GM18517 (cell line): ENCODE measurements at regions not wholly inside any gene's neighbourhood (a gene's known extent, or its start where the extent isn't known, plus 50 kb on each side); places are given as distances from the start of the nearest gene placed in this dataset.

ENCODE experiments used
- ATAC-seq: cut with Tn5 transposase; IDR thresholded peaks from one replicate; pipeline ENCODE4 v1.9.1; 2021; ENCODE audit warnings: mild to moderate bottlenecking, moderate library complexity; ENCODE audit not compliant: unreplicated experiment

DNA sequence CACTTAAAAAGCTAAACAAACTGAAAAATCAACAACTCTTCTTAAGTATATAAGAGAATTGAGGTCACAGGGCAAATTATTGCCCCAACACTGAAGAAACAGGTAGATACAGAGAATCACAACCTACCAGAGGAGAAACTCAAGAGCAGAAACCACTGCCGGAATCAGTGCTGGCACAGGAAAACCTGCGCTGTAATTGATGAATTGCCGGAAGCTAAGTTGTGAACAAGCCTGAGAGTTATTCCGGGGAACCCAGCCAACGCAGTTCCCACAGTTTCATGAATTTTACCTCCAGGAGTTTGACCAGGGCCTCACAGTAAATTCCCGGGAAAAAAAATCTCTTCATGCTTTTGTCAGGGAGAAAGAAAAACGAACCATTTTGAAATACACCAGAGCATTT lies 657.1 kb upstream of the BRINP3 start:
- ATAC-seq = no peak

- ATAC-seq = no peak
These were observed 662.4 kb upstream of the BRINP3 start for GRCh38 chr1:191140038-191140437.

DNA sequence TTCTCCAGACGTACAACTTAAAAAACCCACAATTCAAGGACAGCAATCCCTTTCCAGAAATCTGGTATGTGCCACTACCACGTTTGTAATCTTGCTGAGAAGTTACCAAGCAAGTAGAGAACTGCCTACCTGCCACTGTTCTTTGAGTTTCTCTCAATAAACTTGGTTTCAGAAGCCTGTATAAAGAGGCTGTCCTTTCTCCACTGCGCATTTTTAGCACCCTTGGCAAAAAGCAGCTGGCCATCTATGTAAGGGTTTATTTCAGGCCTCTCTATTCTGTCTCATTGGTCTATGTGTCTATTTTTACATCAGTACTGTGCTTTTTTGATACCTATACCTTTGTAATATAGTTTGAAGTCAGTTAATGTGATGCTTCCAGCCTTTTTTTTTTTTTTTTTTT lies 665.1 kb upstream of the BRINP3 start:
- no peak for ATAC-seq

- ATAC-seq = no peak
These were observed 668.2 kb upstream of the BRINP3 start for GRCh38 chr1:191145834-191146233.

- ATAC-seq = no peak
These were observed 673.7 kb upstream of the BRINP3 start for GRCh38 chr1:191151321-191151807.

DNA sequence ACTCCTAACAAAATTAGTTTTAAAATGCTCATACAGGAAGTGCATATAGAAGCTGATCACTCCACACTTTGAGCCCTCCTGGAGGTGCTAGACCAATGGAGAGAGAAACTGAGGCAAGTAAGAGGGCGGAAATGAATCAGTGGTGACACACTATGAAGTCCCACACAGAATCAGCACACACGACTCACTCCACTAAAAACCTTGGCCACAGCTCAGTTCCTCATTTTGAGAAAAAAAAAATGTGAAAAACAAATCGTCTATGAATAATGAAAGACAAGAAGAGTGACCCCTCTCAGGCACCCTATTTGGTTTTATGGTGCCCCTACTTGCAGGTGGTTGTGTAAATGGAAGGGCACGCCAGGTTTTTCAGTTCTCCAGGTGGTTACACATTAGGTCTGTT lies 675.1 kb upstream of the BRINP3 start:
- no peak for ATAC-seq

- no peak for ATAC-seq
These were observed 677.5 kb upstream of the BRINP3 start for GRCh38 chr1:191155178-191155577.

- no peak for ATAC-seq
These were observed 683.2 kb upstream of the BRINP3 start for GRCh38 chr1:191160837-191161236.

DNA sequence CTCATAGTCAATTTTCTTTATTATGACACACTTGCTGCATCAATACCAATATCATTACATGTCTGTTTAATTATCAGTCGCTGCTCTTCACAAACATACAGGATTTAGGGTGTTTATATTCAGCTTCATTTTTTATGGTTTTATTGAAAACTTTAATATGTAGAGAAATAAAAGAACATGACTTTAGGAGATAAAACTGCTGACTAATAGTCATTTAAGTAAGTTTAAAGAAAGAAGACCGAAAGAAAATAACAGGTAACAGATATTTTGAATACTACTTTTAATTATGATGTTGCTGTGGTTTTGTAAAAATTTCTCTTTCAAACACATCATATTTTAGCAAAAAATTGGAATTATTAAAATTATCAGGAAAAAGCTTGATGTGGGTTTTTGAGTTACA lies 685.1 kb upstream of the BRINP3 start:
- ATAC-seq = no peak

GRCh38 chr1:191163621-191164020 lies 686.0 kb upstream of the BRINP3 start:
- no peak for ATAC-seq

GRCh38 chr1:191174298-191174697 lies 696.6 kb upstream of the BRINP3 start:
- ATAC-seq = peak; percentile 100

GRCh38 chr1:191176131-191176530 lies 698.5 kb upstream of the BRINP3 start:
- ATAC-seq = no peak

- peak; percentile 42 for ATAC-seq
These were observed 729.0 kb upstream of the BRINP3 start for GRCh38 chr1:191206513-191207207.

GRCh38 chr1:191222206-191222605 lies 744.5 kb upstream of the BRINP3 start:
- ATAC-seq = no peak

GRCh38 chr1:191240925-191241324 lies 763.3 kb upstream of the BRINP3 start:
- no peak for ATAC-seq

DNA sequence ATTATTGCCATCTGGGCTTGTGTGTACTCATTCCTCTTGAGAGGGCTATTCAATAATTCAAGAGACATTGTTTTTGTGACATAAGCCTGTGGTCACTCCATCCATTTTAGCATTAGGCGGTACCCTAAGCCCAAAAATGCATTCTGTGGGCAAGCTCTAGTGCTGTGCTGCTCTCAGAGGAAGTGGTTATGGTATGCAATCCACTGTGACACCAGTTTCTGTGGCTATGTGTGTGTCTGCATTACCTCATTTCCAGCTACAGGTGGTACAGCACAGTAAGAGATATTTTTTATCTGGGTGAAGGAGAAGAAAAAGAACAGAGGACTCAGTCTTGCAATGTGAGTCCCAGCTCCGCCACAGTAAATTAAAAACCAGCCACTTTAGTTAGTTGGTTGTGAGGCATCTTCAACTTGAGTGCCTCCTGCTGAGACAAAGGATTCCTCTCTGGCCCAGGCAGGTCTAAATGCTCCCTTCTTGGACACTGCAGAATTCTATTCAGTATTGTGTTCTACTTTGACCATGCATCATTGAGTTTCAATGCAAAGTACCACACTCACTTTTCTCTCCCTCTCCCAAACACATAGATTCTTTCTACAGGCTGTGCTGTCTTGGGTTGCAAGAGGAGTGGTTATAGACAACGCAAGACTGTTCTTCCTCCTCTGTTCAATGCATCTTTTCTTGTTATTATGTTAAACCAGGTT lies 777.8 kb upstream of the BRINP3 start:
- ATAC-seq = peak; percentile 60

DNA sequence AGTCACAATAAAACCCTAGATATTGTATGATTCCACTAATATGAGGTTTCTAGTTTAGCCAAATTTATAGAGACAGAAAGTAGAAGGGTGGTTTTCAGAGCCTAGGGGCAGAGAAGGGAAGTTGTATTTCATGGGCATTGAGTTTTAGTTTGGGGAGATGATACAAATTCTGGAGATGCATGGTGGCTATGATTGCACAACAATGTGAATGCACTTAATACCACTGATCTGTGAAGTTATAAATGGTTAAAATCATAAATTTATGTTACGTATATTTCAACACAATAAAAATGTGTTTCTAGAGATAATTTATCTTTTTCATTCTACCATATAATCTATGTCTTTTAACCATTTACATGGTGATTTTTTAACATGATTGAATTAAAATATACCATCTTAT lies 779.3 kb upstream of the BRINP3 start:
- ATAC-seq = no peak

GRCh38 chr1:191260056-191260455 lies 782.4 kb upstream of the BRINP3 start:
- ATAC-seq = no peak

GRCh38 chr1:191261111-191261510 lies 783.4 kb upstream of the BRINP3 start:
- no peak for ATAC-seq

- ATAC-seq = no peak
These were observed 801.7 kb upstream of the BRINP3 start for GRCh38 chr1:191279266-191279800.

GRCh38 chr1:191284175-191284574 lies 806.5 kb upstream of the BRINP3 start:
- no peak for ATAC-seq

- ATAC-seq = no peak
These were observed 812.8 kb upstream of the BRINP3 start for GRCh38 chr1:191290441-191290840.
